IPS-NIHi7 (cell line): ENCODE measurements at regions not wholly inside any gene's neighbourhood (a gene's known extent, or its start where the extent isn't known, plus 50 kb on each side); places are given as distances from the start of the nearest gene placed in this dataset.

Experiments
- DNase-seq: peaks from one replicate; pipeline ENCODE4 v3.0.0; 2012; ENCODE audit warnings: mixed read lengths; ENCODE audit errors: extremely low spot score

GRCh38 chr13:85538957-85539356, 260.3 kb downstream of the SLITRK6 start:
- DNase-seq = no peak

GRCh38 chr13:85537601-85538000, 261.6 kb downstream of the SLITRK6 start:
- no peak for DNase-seq

- no peak for DNase-seq
Measured at GRCh38 chr13:85536706-85537105, 262.5 kb downstream of the SLITRK6 start.

DNA sequence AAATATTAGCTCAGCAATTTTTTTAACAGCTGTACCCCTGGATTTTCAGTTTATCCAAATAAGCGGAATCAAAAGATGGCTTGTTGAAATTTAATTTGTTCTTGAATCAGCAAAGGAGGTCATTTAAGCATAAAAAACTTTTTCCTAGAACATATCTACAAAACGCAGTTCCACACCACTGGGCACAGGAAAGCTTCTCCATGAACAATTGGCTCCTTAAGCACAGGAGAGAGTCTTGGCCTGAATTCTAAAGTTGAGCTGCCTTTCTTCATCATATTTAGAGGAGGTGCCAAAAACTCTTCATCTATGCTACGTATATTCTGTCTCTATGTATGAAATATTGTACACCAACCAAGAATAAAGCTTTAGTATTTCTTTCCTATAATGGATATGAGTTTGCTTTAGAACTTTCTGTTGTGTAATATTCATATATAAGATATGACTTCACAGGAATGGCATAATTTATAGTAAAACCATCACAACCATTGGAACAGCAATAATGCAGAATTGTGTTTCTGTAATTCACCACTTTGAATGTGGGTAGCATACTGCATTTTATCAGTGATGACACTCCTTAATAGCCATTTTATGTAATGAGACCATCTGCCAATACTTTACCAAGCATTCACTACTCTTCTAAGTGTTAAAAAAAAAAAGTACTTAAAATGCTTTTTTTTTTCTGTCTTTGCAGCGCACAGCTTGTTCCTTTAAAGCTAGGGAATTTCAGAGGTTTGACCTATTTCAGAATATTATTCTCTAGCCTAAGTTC, 263.7 kb downstream of the SLITRK6 start:
- DNase-seq = no peak

DNA sequence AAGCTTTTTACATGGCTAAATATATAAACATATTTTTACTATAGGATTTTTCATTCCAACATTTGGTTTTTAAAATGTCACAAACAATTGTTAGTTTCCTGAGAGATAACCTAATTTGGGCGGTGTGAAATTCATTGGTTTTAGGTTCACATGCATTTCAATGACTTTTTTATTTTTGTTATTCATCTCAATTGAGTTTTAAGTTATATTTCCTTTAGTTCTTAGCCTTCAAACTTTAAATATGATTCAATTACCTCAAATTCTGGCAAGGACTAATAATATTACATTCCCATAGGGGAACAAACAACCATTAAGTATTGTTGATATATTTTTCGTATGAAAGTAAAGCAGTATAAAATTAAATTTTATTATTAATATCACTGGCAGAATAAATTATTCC, 265.3 kb downstream of the SLITRK6 start:
- no peak for DNase-seq

GRCh38 chr13:85529218-85529594, 270.0 kb downstream of the SLITRK6 start:
- DNase-seq = no peak

- DNase-seq = no peak
Measured at GRCh38 chr13:85528491-85529217, 270.6 kb downstream of the SLITRK6 start.

- no peak for DNase-seq
Measured at GRCh38 chr13:85527316-85527715, 271.9 kb downstream of the SLITRK6 start.

- DNase-seq = no peak
Measured at GRCh38 chr13:85525411-85525810, 273.8 kb downstream of the SLITRK6 start.

DNA sequence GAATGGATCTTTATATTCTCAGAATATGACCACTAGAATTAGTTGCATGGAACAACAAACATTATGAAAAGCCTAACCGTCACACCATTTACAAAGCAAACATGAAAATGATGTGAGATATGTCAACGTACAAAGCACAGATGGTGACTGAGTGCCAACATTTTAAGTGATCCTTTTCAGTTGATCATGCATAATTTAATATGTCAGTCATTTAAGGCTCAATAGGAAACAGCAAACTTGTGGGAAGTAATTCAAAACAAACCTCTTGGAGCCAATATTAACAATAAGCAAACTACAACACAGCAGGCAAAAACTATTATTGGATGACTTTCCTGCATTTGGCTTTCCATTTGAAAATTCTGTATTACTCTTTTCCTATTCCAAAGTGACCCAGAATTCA, 277.6 kb downstream of the SLITRK6 start:
- no peak for DNase-seq

GRCh38 chr13:85520445-85520844, 278.8 kb downstream of the SLITRK6 start:
- DNase-seq = no peak

- DNase-seq = no peak
Measured at GRCh38 chr13:85519363-85519762, 279.9 kb downstream of the SLITRK6 start.

DNA sequence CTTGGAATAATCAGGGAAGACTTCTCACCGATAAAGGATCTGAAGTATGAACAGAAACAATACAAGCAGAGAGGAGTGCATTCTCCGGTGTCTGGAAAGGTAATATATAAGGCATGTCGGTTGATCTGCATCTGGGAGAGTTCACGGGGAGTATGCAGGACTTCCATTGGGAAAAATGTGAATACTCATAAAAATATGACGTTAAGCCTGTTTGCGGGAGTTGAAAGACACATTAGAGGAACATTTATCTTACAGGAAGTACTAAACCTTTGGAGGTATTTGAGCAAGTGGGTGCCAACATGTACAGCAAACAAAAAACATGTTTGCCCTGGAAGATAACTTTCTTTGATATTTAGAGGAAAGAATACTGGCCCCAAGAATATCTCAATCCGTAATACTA, 286.8 kb downstream of the SLITRK6 start:
- no peak for DNase-seq

DNA sequence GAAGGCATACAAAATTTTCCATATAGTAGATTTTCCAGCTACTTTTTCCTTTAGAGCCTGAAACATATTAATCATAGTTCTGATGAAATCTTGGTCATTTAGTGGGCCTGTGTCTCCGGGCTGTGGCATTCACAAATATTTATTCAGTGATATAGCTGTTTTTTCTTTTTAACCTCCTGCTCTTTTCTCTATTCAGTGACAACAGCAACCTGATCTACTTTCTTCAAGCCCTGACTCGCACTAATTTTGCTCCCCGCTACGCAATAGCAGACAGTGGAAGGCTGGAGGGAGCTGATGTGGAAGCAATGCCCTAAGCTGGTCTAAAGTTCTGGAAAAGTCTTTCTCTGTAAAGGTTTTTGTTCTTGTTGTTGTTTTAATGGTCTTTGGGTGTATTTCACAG, 289.7 kb downstream of the SLITRK6 start:
- no peak for DNase-seq

DNA sequence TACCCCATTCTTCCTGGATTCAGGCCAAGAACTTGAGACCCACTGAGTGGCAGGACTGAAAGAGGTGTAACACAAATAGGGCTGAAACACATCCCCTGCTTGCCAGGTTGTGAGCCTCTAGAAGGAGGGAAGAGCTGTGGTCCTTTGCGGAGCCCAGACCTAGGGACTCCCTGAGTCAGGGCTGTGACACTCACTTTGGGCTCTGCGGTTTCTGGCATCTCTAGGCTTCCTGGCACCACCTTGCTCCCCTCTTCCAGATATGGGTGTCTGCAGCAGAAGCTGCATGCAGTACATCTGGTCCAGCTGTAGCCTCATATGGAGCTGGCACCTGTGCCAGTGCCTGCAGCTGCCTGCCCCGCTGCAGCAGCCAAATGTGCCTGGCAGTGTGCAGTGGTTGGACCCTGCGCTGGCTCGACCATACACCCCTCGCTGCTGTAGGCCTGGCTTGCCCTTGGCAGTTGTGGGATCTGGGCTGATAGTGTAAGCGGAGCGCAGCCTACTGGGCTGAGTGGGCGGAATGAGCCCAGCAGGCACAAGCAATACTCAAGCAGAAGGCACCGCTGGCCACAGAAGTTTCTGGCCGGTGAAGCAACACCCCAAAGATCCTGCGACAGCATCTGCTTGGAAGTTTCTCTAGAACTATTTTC, 290.4 kb downstream of the SLITRK6 start:
- peak; percentile 10 for DNase-seq

DNA sequence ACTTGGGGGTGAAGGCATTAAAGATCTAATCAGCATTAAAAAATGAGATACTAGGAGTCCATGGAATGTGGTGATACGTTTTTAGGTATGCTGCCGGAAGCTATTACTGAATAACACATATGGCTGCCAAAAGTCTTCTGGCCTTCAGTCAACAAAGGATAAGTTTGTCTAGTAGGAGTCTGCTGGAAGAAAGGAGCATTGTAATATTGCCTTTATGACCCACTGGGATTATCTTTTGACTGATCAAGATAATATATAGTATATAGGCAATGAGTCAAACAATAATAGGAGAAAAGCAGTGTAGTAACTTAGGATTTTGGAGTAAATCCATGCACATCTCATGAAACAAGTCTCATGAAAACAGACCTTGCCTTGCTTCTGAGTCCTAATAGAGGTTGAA, 295.4 kb downstream of the SLITRK6 start:
- DNase-seq = no peak

GRCh38 chr13:85501616-85502015, 297.6 kb downstream of the SLITRK6 start:
- no peak for DNase-seq

GRCh38 chr13:85500696-85501256, 298.4 kb downstream of the SLITRK6 start:
- no peak for DNase-seq

DNA sequence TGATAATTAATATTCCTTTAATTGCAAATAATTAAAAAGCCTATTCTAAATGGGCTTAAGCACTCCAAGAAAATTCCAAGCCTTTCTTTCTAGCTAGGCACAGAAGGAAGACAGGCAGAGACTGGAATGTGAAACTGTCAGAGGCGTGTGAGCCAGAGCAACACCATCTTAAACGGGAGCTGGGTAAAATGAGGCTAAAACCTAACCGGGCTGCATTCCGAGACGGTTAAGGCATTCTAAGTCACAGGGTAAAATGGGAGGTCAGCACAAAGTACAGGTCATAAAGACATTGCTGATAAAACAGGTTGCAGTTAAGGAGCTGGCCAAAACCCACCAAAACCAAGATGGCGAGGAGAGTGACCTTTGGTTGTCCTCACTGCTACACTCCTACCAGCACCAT, 300.4 kb downstream of the SLITRK6 start:
- DNase-seq = no peak

- DNase-seq = no peak
Measured at GRCh38 chr13:85497652-85498051, 301.6 kb downstream of the SLITRK6 start.

DNA sequence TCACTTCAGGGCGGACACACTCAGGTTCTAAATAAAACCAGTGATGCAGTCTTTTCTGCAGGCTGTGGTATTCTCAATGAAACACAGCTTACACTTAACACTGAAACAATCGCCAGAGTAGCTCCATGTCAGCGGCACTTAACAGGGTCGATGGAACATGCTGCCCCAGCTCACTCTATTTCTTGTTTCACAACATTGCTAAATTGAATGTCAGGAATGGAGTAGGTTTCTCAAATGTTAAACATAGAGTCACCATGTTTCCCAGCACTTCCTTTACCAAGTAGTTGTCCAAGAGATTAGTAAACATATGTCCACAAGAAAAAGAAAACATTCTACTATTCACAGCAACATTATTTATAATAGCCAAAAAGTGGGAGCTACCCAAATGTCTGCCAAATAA, 306.9 kb downstream of the SLITRK6 start:
- no peak for DNase-seq

GRCh38 chr13:85486663-85487062, 312.6 kb downstream of the SLITRK6 start:
- no peak for DNase-seq

DNA sequence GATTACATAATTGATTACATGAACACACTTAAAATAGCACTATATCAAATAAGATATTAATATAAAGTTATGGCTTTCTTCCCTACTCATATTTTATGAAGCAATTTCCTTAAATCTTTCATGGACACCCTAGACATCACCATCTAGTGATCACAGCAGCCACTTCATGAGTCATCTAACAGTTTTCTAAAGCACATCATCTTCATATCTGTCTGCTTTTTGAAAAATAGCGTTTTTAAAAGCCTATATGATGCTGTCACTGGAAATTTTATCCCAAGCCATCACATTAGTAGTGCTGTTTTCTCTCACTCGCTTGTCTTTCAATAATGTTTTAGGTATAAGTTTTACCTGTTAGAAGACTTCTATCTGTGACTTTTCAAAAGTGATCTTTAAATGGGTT, 326.1 kb downstream of the SLITRK6 start:
- no peak for DNase-seq
